GF-D8 (cell line): ENCODE measurements at regions not wholly inside any gene's neighbourhood (a gene's known extent, or its start where the extent isn't known, plus 50 kb on each side); places are given as distances from the start of the nearest gene placed in this dataset.

Experiments
- DNase-seq: peaks from one replicate; lab custom pipeline; 2025; lab: John Stamatoyannopoulos, UW

- DNase-seq, result no peak
These were observed 357.6 kb upstream of the CWC22 start for GRCh38 chr2:180364719-180365118.

DNA sequence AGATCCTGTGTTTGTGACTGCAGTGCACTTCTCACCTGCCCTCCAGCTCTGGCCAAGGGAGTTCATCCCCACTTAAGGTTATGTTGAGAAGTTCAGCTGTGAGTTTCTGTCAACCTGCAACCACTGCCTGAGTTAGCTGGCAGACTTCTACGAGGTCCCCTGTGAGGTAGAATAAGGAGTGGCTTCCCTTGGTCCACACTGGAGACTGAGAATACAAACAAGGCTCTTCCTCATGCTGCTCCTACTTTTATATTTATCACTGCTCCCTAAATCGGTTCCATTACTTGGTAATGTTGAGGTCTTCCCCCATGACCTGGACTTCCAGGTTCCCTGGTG, 353.2 kb upstream of the CWC22 start:
- no peak for DNase-seq

GRCh38 chr2:180359522-180360282, 352.6 kb upstream of the CWC22 start:
- no peak for DNase-seq

- no peak for DNase-seq
These were observed 351.4 kb upstream of the CWC22 start for GRCh38 chr2:180358458-180358857.

GRCh38 chr2:180356676-180357075, 349.6 kb upstream of the CWC22 start:
- DNase-seq, result no peak

DNA sequence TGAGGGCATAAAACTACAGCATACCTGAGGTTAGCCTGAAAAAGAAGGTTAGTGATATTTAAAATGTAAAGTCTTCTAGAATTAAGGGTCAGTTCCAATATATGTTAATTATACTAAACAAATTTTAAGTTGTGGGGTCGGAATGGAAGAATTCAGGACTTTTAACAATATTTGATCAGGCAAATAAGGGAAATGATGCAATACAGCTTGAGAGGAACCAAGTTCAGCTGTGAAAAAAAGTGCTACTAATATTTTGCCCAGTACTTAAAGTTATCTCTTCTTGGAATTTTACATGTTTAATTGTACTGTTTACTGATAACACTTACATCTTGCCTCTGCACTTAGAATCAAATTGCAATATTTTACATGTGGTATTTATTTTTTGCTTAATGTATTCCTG, 345.5 kb upstream of the CWC22 start:
- DNase-seq, result no peak

- DNase-seq, result no peak
These were observed 342.7 kb upstream of the CWC22 start for GRCh38 chr2:180349809-180350208.

GRCh38 chr2:180343528-180344345, 336.6 kb upstream of the CWC22 start:
- DNase-seq, result no peak

GRCh38 chr2:180337136-180337535, 330.0 kb upstream of the CWC22 start:
- no peak for DNase-seq

GRCh38 chr2:180336550-180336949, 329.5 kb upstream of the CWC22 start:
- DNase-seq, result no peak

DNA sequence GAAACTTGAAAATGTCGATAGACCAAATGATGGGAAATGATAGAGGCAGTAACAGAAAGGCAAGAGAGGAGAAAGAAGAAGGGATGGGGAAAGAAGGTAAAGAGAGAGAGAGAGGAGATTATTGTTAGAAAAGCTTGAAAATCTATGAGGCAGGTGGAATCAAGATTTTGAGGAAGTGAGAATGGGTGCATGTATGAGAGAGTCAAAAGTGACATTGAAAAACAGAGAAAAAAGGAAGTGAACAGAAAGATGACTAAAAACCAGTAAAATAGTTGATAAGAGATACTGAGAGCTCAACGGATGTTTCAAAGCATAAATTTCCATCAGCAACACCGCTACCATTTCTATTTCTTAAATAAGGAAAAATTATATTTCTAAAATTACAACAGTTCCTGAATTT, 327.4 kb upstream of the CWC22 start:
- DNase-seq, result no peak

GRCh38 chr2:180328795-180329422, 321.8 kb upstream of the CWC22 start:
- DNase-seq, result no peak

- no peak for DNase-seq
These were observed 320.1 kb upstream of the CWC22 start for GRCh38 chr2:180327185-180327584.

- no peak for DNase-seq
These were observed 318.5 kb upstream of the CWC22 start for GRCh38 chr2:180325416-180326120.

- no peak for DNase-seq
These were observed 317.1 kb upstream of the CWC22 start for GRCh38 chr2:180324182-180324581.

- no peak for DNase-seq
These were observed 315.7 kb upstream of the CWC22 start for GRCh38 chr2:180322781-180323180.

GRCh38 chr2:180319586-180320405, 312.7 kb upstream of the CWC22 start:
- DNase-seq, result no peak

DNA sequence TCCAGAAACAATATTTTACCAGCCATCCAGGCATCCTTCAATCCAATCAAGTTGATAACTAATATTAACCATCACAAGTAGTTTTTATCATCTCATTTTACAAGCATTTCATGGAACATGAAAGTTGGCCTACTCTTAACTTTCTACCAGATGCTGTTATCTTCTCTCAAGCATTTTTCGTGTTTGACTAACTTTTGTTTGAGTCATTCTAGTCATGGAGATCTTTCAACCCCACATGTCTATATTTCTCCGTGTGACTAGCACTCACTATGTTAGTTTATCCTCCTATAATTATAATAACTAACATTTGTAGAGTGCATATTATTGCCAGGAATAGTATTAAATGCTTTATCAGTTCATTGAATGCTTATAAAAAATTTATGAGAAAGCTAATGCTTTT, 307.0 kb upstream of the CWC22 start:
- DNase-seq, result no peak

GRCh38 chr2:180312542-180312941, 305.4 kb upstream of the CWC22 start:
- DNase-seq, result no peak

DNA sequence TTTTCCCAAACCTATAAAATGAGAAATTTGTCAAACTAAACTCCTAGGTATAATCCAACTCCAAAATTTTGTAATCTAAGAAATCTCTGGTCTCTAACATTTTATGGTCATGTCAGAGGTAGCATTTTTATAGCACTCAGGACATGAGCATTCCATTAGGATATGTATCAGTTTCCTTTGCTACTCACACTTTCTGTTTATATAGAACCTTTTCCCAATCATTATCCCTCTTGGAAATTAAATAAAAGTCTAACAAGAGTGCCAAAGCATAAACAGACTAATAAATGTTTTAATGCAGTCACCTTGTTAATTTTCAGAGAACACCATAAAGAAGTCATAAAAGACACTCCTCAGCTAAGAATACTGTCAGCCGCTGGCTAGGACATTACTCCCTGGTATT, 300.0 kb upstream of the CWC22 start:
- no peak for DNase-seq

- no peak for DNase-seq
These were observed 299.2 kb upstream of the CWC22 start for GRCh38 chr2:180306346-180306745.
